ENCODE measurements at regions not wholly inside any gene's neighbourhood (a gene's known extent, or its start where the extent isn't known, plus 50 kb on each side); places are given as distances from the start of the nearest gene placed in this dataset.

DNA sequence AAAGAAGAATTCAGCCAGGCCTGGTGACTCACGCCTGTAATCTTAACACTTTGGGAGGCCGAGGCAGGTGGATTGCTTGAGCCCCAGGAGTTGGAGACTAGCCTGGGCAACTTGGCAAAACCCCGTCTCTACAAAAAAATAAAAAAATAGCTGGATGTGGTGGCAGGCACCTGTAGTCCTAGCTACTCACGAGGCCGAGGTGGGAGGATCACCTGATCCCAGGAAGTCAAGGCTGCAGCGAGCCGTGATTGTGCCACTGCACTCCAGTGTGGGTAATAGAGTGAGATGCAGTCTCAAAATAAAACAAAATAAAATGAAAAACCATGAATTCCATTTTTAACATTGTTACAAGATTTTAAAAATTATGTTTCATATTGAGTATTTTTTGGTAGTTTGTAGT, 988.9 kb upstream of the ZNF722 start:
- TF ChIP-seq CTCF (conservative IDR thresholded peaks at IDR 0.05; ENCODE audit: low read length), result no peak
- no peak for TF ChIP-seq EZH2phosphoT487 (IDR thresholded peaks at IDR 0.05; ENCODE audit: borderline replicate concordance)

Measured in Loucy (cell line).